ENCODE measurements at regions not wholly inside any gene's neighbourhood (a gene's known extent, or its start where the extent isn't known, plus 50 kb on each side); places are given as distances from the start of the nearest gene placed in this dataset.

DNA sequence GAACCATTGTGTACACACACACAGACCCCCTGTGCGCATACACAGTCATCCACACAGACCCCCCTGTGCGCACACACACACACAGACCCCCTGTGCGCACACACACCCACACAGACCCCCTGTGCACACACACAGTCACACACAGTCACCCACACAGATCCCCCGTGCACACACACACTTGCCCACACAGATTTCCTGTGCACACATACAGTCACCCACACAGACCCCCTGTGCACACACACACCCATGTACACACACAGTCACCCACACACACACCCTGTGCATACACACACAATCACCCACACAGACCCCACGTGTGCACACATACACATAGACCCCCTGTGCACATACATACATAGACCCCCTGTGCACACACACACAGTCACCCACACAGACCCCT, 106.1 kb downstream of the HSPH1 start:
- RAD21 ChIA-PET (ENCODE audit: unreplicated experiment): interaction anchor here (1.2 kb wide), 1 partner anchor 8 kb away, joined by 3 read pairs; no protein-coding TSS in a partner anchor
- Histone ChIP-seq H3K36me3 (ENCODE audit: control insufficient read depth in 2 of 2, insufficient read depth in 2 of 2, low read length in 1 of 2) (no peaks in the 10 kb centered on the region), H3K9ac (ENCODE audit: control insufficient read depth, insufficient read depth, low read length) (no peak overlapping the region), H3K27ac (ENCODE audit: control insufficient read depth, insufficient read depth) (no peak overlapping the region), H3K4me2 (ENCODE audit: control insufficient read depth, insufficient read depth) (no peak overlapping the region), H4K20me1 (ENCODE audit: control insufficient read depth, insufficient read depth) (no peaks in the 10 kb centered on the region), H3K9me3 (replicated peaks; ENCODE audit: control insufficient read depth, insufficient read depth, low read length) (no peaks in the 10 kb centered on the region; the same call in 2 of the 3 replicates), H3K4me1 (ENCODE audit: control insufficient read depth, insufficient read depth, low read length) (no peaks in the 10 kb centered on the region), H3K27me3 (replicated peaks in 1 of 2; ENCODE audit: control insufficient read depth in 2 of 2, insufficient read depth in 2 of 2, low read length in 1 of 2) (no peaks in the 10 kb centered on the region), H2AFZ (ENCODE audit: control insufficient read depth, low read depth, low read length) (no peak overlapping the region), H3K79me2 (ENCODE audit: control insufficient read depth, insufficient read depth, low read length) (no peaks in the 10 kb centered on the region), H3K4me3 (no peak overlapping the region)
- ATAC-seq (no peak), FAIRE-seq (no peak), DNase-seq (ENCODE audit: low read depth, low spot score) (no peak)
- CTCF ChIA-PET: no interaction called here
- BruUV-seq (replicated peaks): no TSS peak
- TF ChIP-seq TCF12 (IDR thresholded peaks at IDR 0.05; ENCODE audit: low read depth, low read length): no peak
- intact Hi-C loops (cut with micrococcal nuclease; ENCODE audit: unreplicated experiment): no loop called here
- WGBS (ENCODE audit: insufficient coverage, insufficient replicate concordance, low lambda C conversion rate, missing lambda C conversion rate): 73% methylated on average over 4 of the region's 5 CpGs
- POLR2A ChIA-PET: no interaction called here
- SMC1A ChIA-PET (ENCODE audit: uncharacterized antibody, unreplicated experiment): interaction anchor here (1.3 kb wide), 1 partner anchor 8 kb away, joined by 3 read pairs; no protein-coding TSS in a partner anchor
- in situ Hi-C loops (cut with MboI): no loop called here

DNA sequence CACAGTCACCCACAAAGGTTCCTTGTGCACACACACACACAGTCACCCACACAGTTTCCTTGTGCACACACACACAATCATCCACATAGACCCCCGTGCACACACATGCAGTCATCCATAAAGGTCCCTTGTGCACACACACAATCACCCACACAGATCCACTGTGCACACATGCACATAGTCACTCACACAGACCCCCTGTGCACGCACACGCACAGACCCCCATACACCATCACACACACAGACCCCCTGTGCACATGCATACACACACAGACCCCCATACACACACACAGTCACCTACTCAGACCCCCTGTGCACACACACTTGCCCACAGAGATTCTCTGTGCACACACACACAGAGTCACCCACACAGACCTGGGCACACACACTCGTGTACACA, 107.1 kb downstream of the HSPH1 start:
- intact Hi-C loops (cut with micrococcal nuclease; ENCODE audit: unreplicated experiment): no loop called here
- no peaks in the 10 kb centered on the region for H3K79me2 ChIP-seq (ENCODE audit: control insufficient read depth, insufficient read depth, low read length)
- H3K36me3 ChIP-seq (ENCODE audit: control insufficient read depth in 2 of 2, insufficient read depth in 2 of 2, low read length in 1 of 2): no peaks in the 10 kb centered on the region
- in situ Hi-C loops (cut with MboI): no loop called here
- H3K4me2 ChIP-seq (ENCODE audit: control insufficient read depth, insufficient read depth): no peak overlapping the region
- ChIA-PET CTCF (no interaction called here), RAD21 (ENCODE audit: unreplicated experiment) (no interaction called here), POLR2A (no interaction called here), SMC1A (ENCODE audit: uncharacterized antibody, unreplicated experiment) (no interaction called here)
- H4K20me1 ChIP-seq (ENCODE audit: control insufficient read depth, insufficient read depth): no peaks in the 10 kb centered on the region
- H3K27me3 ChIP-seq (replicated peaks in 1 of 2; ENCODE audit: control insufficient read depth in 2 of 2, insufficient read depth in 2 of 2, low read length in 1 of 2): no peaks in the 10 kb centered on the region
- no peak for ATAC-seq
- H3K4me3 ChIP-seq: no peak overlapping the region
- DNase-seq (ENCODE audit: low read depth, low spot score): no peak
- no peaks in the 10 kb centered on the region for H3K4me1 ChIP-seq (ENCODE audit: control insufficient read depth, insufficient read depth, low read length)
- no peak for FAIRE-seq
- H3K9ac ChIP-seq (ENCODE audit: control insufficient read depth, insufficient read depth, low read length): no peak overlapping the region
- WGBS (ENCODE audit: insufficient coverage, insufficient replicate concordance, low lambda C conversion rate, missing lambda C conversion rate): 67% methylated on average over 4 of the region's 4 CpGs
- BruUV-seq (replicated peaks): no TSS peak
- H2AFZ ChIP-seq (ENCODE audit: control insufficient read depth, low read depth, low read length): no peak overlapping the region
- no peaks in the 10 kb centered on the region; the same call in 2 of the 3 replicates for H3K9me3 ChIP-seq (replicated peaks; ENCODE audit: control insufficient read depth, insufficient read depth, low read length)
- H3K27ac ChIP-seq (ENCODE audit: control insufficient read depth, insufficient read depth): no peak overlapping the region
- TF ChIP-seq, protein P1, sequence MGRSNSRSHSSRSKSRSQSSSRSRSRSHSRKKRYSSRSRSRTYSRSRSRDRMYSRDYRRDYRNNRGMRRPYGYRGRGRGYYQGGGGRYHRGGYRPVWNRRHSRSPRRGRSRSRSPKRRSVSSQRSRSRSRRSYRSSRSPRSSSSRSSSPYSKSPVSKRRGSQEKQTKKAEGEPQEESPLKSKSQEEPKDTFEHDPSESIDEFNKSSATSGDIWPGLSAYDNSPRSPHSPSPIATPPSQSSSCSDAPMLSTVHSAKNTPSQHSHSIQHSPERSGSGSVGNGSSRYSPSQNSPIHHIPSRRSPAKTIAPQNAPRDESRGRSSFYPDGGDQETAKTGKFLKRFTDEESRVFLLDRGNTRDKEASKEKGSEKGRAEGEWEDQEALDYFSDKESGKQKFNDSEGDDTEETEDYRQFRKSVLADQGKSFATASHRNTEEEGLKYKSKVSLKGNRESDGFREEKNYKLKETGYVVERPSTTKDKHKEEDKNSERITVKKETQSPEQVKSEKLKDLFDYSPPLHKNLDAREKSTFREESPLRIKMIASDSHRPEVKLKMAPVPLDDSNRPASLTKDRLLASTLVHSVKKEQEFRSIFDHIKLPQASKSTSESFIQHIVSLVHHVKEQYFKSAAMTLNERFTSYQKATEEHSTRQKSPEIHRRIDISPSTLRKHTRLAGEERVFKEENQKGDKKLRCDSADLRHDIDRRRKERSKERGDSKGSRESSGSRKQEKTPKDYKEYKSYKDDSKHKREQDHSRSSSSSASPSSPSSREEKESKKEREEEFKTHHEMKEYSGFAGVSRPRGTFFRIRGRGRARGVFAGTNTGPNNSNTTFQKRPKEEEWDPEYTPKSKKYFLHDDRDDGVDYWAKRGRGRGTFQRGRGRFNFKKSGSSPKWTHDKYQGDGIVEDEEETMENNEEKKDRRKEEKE (IDR thresholded peaks at IDR 0.05): no peak
- TF ChIP-seq, protein P2, sequence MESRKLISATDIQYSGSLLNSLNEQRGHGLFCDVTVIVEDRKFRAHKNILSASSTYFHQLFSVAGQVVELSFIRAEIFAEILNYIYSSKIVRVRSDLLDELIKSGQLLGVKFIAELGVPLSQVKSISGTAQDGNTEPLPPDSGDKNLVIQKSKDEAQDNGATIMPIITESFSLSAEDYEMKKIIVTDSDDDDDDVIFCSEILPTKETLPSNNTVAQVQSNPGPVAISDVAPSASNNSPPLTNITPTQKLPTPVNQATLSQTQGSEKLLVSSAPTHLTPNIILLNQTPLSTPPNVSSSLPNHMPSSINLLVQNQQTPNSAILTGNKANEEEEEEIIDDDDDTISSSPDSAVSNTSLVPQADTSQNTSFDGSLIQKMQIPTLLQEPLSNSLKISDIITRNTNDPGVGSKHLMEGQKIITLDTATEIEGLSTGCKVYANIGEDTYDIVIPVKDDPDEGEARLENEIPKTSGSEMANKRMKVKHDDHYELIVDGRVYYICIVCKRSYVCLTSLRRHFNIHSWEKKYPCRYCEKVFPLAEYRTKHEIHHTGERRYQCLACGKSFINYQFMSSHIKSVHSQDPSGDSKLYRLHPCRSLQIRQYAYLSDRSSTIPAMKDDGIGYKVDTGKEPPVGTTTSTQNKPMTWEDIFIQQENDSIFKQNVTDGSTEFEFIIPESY (IDR thresholded peaks at IDR 0.05): no peak
- TF ChIP-seq SIN3A (IDR thresholded peaks at IDR 0.05; ENCODE audit: low read depth, low read length) (no peak), EZH2 (IDR thresholded peaks at IDR 0.05; ENCODE audit: borderline replicate concordance, control insufficient read depth, low read depth, low read length) (no peak), NR2F1 (conservative IDR thresholded peaks at IDR 0.05) (no peak), ZNF24 (IDR thresholded peaks at IDR 0.05) (no peak), BRCA1 (IDR thresholded peaks at IDR 0.05; ENCODE audit: low read depth, low read length) (no peak), SREBF1 (IDR thresholded peaks at IDR 0.05; ENCODE audit: low read length) (no peak), NFYA (IDR thresholded peaks at IDR 0.05; ENCODE audit: borderline replicate concordance, low read depth, low read length) (no peak), HDAC2 (IDR thresholded peaks at IDR 0.05) (no peak), RBBP5 (conservative IDR thresholded peaks at IDR 0.05) (no peak)
- TF ChIP-seq, protein P3, sequence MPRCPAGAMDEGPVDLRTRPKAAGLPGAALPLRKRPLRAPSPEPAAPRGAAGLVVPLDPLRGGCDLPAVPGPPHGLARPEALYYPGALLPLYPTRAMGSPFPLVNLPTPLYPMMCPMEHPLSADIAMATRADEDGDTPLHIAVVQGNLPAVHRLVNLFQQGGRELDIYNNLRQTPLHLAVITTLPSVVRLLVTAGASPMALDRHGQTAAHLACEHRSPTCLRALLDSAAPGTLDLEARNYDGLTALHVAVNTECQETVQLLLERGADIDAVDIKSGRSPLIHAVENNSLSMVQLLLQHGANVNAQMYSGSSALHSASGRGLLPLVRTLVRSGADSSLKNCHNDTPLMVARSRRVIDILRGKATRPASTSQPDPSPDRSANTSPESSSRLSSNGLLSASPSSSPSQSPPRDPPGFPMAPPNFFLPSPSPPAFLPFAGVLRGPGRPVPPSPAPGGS (IDR thresholded peaks at IDR 0.05; ENCODE audit: borderline replicate concordance, insufficient read depth, low read depth, low read length, poor library complexity, severe bottlenecking): no peak

Measured in GM12878 (cell line).